Stomach (tissue), 4 donors: ENCODE measurements at regions not wholly inside any gene's neighbourhood (a gene's known extent, or its start where the extent isn't known, plus 50 kb on each side); places are given as distances from the start of the nearest gene placed in this dataset.

ENCODE experiments used
- POLR2A ChIP-seq, 4 donors: fragments of 450-650 bp; IDR thresholded peaks; one replicate each; pipeline ENCODE4 v1.6.1; 2016; ENCODE audit warnings: antibody characterized with exemption in 4 of 4, control low read depth in 2 of 4, mild to moderate bottlenecking in 1 of 4, moderate library complexity in 1 of 4
- POLR2AphosphoS5 ChIP-seq, 3 donors: sonication (generic); formaldehyde crosslinking; IDR thresholded peaks; one replicate each; pipeline ENCODE4 v1.6.1; 2016; ENCODE audit warnings: antibody characterized with exemption in 3 of 3

GRCh38 chr4:149187726-149188125 is 627.9 kb downstream of the IQCM start:
- TF ChIP-seq POLR2A (IDR thresholded peaks at IDR 0.05) = no peak
- TF ChIP-seq POLR2AphosphoS5 (IDR thresholded peaks at IDR 0.05) = no peak
